H1 (cell line): ENCODE measurements at regions not wholly inside any gene's neighbourhood (a gene's known extent, or its start where the extent isn't known, plus 50 kb on each side); places are given as distances from the start of the nearest gene placed in this dataset.

Source experiments
- CTCF ChIA-PET: fragments of 300-600 bp; sonication (Branson Sonifier 250); formaldehyde crosslinking; loops from one replicate; lab custom pipeline; 2021; ENCODE audit not compliant: partially characterized antibody; lab: Charles Lee
- POLR2A ChIA-PET: fragments of 300-600 bp; sonication (Branson Sonifier 250); formaldehyde crosslinking; loops from one replicate; lab custom pipeline; 2021; ENCODE audit warnings: inconsistent platforms; ENCODE audit not compliant: partially characterized antibody; lab: Charles Lee
- DNase-seq, 2 experiments: peaks; one replicate each; pipeline versions ENCODE4 v3.0.0 to v3.0.0-alpha.2; 2010 to 2022; ENCODE audit warnings: low spot score in 2 of 2, low read depth in 1 of 2, mixed read lengths in 1 of 2
- FAIRE-seq: peaks from 2 replicates; lab custom pipeline; 2011; peaks lifted over from hg19 to GRCh38; lab: Jason Lieb, UNC
- H2AFZ ChIP-seq: 2 replicates; pipeline ENCODE4 v1.8.1; 2012; ENCODE audit warnings: low read length, inconsistent platforms
- H2AK5ac ChIP-seq: 2 replicates; pipeline ENCODE4 v1.6.1; 2013; ENCODE audit warnings: low read depth, low read length
- H2BK120ac ChIP-seq: replicated peaks from 2 replicates; pipeline ENCODE3; 2013; ENCODE audit warnings: low read depth, low read length, inconsistent platforms
- H2BK12ac ChIP-seq: 2 replicates; pipeline ENCODE4 v1.6.1; 2013; ENCODE audit warnings: low read depth, low read length
- H2BK15ac ChIP-seq: 2 replicates; pipeline ENCODE4 v1.6.1; 2013; ENCODE audit warnings: low read length
- H2BK20ac ChIP-seq: 2 replicates; pipeline ENCODE4 v1.6.1; 2013; ENCODE audit warnings: low read length
- H2BK5ac ChIP-seq: 2 replicates; pipeline ENCODE4 v1.6.1; 2013; ENCODE audit warnings: low read depth, low read length
- H3K14ac ChIP-seq: 2 replicates; pipeline ENCODE4 v1.6.1; 2013; ENCODE audit warnings: inconsistent platforms; ENCODE audit not compliant: insufficient read length
- H3K18ac ChIP-seq: 2 replicates; pipeline ENCODE4 v1.6.1; 2013; ENCODE audit warnings: low read length; ENCODE audit errors: extremely low read depth
- H3K23ac ChIP-seq: 2 replicates; pipeline ENCODE4 v1.6.1; 2013; ENCODE audit warnings: inconsistent platforms; ENCODE audit not compliant: insufficient read length
- H3K23me2 ChIP-seq: 2 replicates; pipeline ENCODE4 v1.6.1; 2013; ENCODE audit warnings: low read depth, low read length
- H3K27ac ChIP-seq: 2 replicates; pipeline ENCODE4 v1.6.1; 2011; ENCODE audit warnings: low read depth, low read length, inconsistent platforms
- H3K27me3 ChIP-seq, 4 experiments: replicated peaks in 1 of 4; 1 replicate in 1 of 4; 2 replicates in 3 of 4; pipeline versions ENCODE4 v1.6.1 to v1.8.1; 2011 to 2013; ENCODE audit warnings: low read length in 3 of 4, mild to moderate bottlenecking in 3 of 4, inconsistent platforms in 2 of 4, mixed read lengths in 2 of 4, moderate library complexity in 1 of 4; ENCODE audit not compliant: control insufficient read depth in 3 of 4, insufficient read depth in 3 of 4; ENCODE audit errors: extremely low read depth in 1 of 4
- H3K36me3 ChIP-seq, 4 experiments: 2 replicates each; pipeline versions ENCODE4 v1.6.1 to v1.8.1; 2011 to 2013; ENCODE audit warnings: mild to moderate bottlenecking in 4 of 4, low read length in 3 of 4, moderate library complexity in 2 of 4, control low read depth in 1 of 4, inconsistent platforms in 1 of 4; ENCODE audit not compliant: insufficient read depth in 4 of 4, control insufficient read depth in 2 of 4
- H3K4ac ChIP-seq: replicated peaks from 2 replicates; pipeline ENCODE3; 2013; ENCODE audit warnings: low read length, low read depth, mixed read lengths, inconsistent platforms; ENCODE audit not compliant: insufficient read length
- H3K4me1 ChIP-seq, 4 experiments: replicated peaks in 1 of 4; 1 replicate in 1 of 4; 2 replicates in 3 of 4; pipeline versions ENCODE4 v1.6.1 to v1.8.1; 2011 to 2013; ENCODE audit warnings: low read length in 3 of 4, inconsistent platforms in 2 of 4, mixed read lengths in 1 of 4; ENCODE audit not compliant: insufficient read depth in 4 of 4, control insufficient read depth in 3 of 4
- H3K4me2 ChIP-seq, 2 experiments: 2 replicates each; pipeline versions ENCODE4 v1.6.1 to v1.8.1; 2011 to 2013; ENCODE audit warnings: low read depth in 2 of 2, low read length in 2 of 2, control low read depth in 1 of 2, inconsistent platforms in 1 of 2, mild to moderate bottlenecking in 1 of 2; ENCODE audit not compliant: insufficient read depth in 1 of 2
- H3K4me3 ChIP-seq, 4 experiments: fragments of 200-600, 300-600 bp in 1 of 4; sonication (generic), shearing (Covaris generic), sonication (Bioruptor Twin) in 1 of 4; 2 replicates each; pipeline versions ENCODE4 v1.5.1 to v1.8.1; 2011 to 2016; ENCODE audit warnings: low read length in 4 of 4, low read depth in 3 of 4, control low read depth in 2 of 4, inconsistent platforms in 2 of 4, mild to moderate bottlenecking in 2 of 4, mixed read lengths in 1 of 4, moderate library complexity in 1 of 4; ENCODE audit not compliant: insufficient read depth in 2 of 4; ENCODE audit errors: extremely low read depth in 1 of 4
- H3K56ac ChIP-seq: replicated peaks from 2 replicates; pipeline ENCODE3; 2013; ENCODE audit warnings: low read depth, mild to moderate bottlenecking, mixed read lengths, low read length, inconsistent platforms; ENCODE audit not compliant: insufficient read length
- H3K79me1 ChIP-seq: 2 replicates; pipeline ENCODE4 v1.6.1; 2013; ENCODE audit warnings: low read depth, low read length, control low read depth
- H3K79me2 ChIP-seq, 2 experiments: 2 replicates each; pipeline versions ENCODE4 v1.6.1 to v1.8.1; 2012 to 2013; ENCODE audit warnings: low read length in 2 of 2, mild to moderate bottlenecking in 2 of 2, inconsistent platforms in 1 of 2; ENCODE audit not compliant: insufficient read depth in 2 of 2, control insufficient read depth in 1 of 2
- H3K9ac ChIP-seq, 4 experiments: replicated peaks in 1 of 4; 1 replicate in 1 of 4; 2 replicates in 3 of 4; pipeline versions ENCODE4 v1.6.1 to v1.8.1; 2011 to 2013; ENCODE audit warnings: low read depth in 3 of 4, low read length in 3 of 4, control low read depth in 2 of 4, mild to moderate bottlenecking in 2 of 4, moderate library complexity in 2 of 4, inconsistent platforms in 1 of 4; ENCODE audit errors: extremely low read depth in 1 of 4
- H3K9me3 ChIP-seq, 2 experiments: 2 replicates each; pipeline versions ENCODE4 v1.6.1 to v1.8.1; 2012 to 2013; ENCODE audit warnings: mild to moderate bottlenecking in 2 of 2, moderate library complexity in 2 of 2, control low read depth in 1 of 2, inconsistent platforms in 1 of 2, low read depth in 1 of 2, low read length in 1 of 2, mixed read lengths in 1 of 2; ENCODE audit not compliant: insufficient read depth in 2 of 2
- H4K20me1 ChIP-seq, 2 experiments: replicated peaks in 1 of 2; 2 replicates each; pipeline versions ENCODE3 to v1.8.1; 2011 to 2013; ENCODE audit warnings: inconsistent platforms in 2 of 2, low read length in 2 of 2, mild to moderate bottlenecking in 1 of 2; ENCODE audit not compliant: insufficient read depth in 2 of 2, control insufficient read depth in 1 of 2
- H4K5ac ChIP-seq: 2 replicates; pipeline ENCODE4 v1.6.1; 2013; ENCODE audit warnings: low read length, low read depth, mixed read lengths, inconsistent platforms; ENCODE audit not compliant: insufficient read length
- H4K8ac ChIP-seq: 2 replicates; pipeline ENCODE4 v1.8.0; 2013; ENCODE audit warnings: mild to moderate bottlenecking, moderate library complexity, low read length, inconsistent platforms; ENCODE audit not compliant: insufficient read depth; ENCODE audit errors: extremely low read depth
- H4K91ac ChIP-seq: replicated peaks from 2 replicates; pipeline ENCODE3; 2013; ENCODE audit warnings: low read length, mixed read lengths, inconsistent platforms; ENCODE audit not compliant: insufficient read length
- BCL11A ChIP-seq, 2 experiments: IDR thresholded peaks; one replicate each; pipeline ENCODE4 v1.6.1; 2011; ENCODE audit warnings: low read depth in 2 of 2, low read length in 2 of 2, mild to moderate bottlenecking in 2 of 2
- CBX8 ChIP-seq: fragments of 300-800, 300-1000 bp; sonication (generic); IDR thresholded peaks from 2 replicates; pipeline ENCODE4 v1.7.1; 2016; ENCODE audit warnings: low read depth, low read length, borderline replicate concordance
- CEBPB ChIP-seq: IDR thresholded peaks from 2 replicates; pipeline ENCODE4 v1.6.1; 2012; ENCODE audit warnings: low read depth, low read length
- KDM4A ChIP-seq: IDR thresholded peaks from one replicate; pipeline ENCODE4 v1.7.1; 2012; ENCODE audit warnings: low read depth, mild to moderate bottlenecking, moderate library complexity, low read length, inconsistent platforms; ENCODE audit not compliant: severe bottlenecking
- MAFK ChIP-seq: IDR thresholded peaks from 2 replicates; pipeline ENCODE4 v1.6.1; 2012; ENCODE audit warnings: low read depth, mild to moderate bottlenecking, improper control_type of control experiment, low read length
- POLR2AphosphoS5 ChIP-seq: IDR thresholded peaks from 2 replicates; pipeline ENCODE4 v1.6.1; 2011; ENCODE audit warnings: low read depth, low read length
- TEAD4 ChIP-seq: IDR thresholded peaks from 2 replicates; pipeline ENCODE4 v1.6.1; 2012; ENCODE audit warnings: low read depth, low read length, inconsistent platforms, mixed read lengths
- WGBS, 2 experiments: shearing (Covaris generic) in 1 of 2; methylation state at CpG; one replicate each; pipeline versions ENCODE4 v1.1.6 to v1.1.7; 2013 to 2015; ENCODE audit warnings: low lambda C conversion rate in 2 of 2, mixed read lengths in 2 of 2, inconsistent platforms in 1 of 2, low coverage in 1 of 2, missing lambda C conversion rate in 1 of 2; ENCODE audit not compliant: insufficient replicate concordance in 2 of 2, insufficient coverage in 1 of 2, insufficient read length in 1 of 2; ENCODE audit errors: extremely low coverage in 1 of 2, missing lambda C conversion rate in 1 of 2; 5-methylcytosine and 5-hydroxymethylcytosine counted together

DNA sequence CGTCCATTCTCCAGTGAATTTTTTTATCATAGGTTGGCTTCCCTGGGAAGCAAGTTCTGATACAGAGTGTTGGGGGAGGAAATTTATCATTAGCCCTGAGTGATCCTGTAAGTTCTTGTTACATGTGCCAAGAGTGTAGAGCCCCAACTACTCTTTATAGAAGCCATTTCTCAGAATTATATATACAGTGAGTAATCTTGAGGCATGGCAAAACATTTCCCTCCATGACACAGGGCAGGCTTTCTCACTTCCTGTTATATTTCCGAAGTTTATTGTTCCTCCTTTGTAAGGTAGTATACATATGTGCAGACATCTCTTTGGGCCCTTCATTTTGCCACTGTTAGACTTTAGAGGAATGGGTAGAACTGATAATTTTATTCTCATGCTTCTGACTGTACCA lies 484.7 kb upstream of the NRXN1 start:
- CTCF ChIA-PET, result no interaction called here
- no peak overlapping the region for H4K5ac ChIP-seq
- 91% methylated on average over 2 of the region's 2 CpGs; no CpG with 5 or more reads in 1 of the 2 experiments for whole genome bisulfite sequencing, 2 experiments

More for the DNA sequence above, 484.7 kb upstream of the NRXN1 start:
- Histone ChIP-seq H3K9me3 (no peaks in the 10 kb centered on the region), H3K4ac (no peak overlapping the region), H4K8ac (no peak overlapping the region), H2BK5ac (no peak overlapping the region), H3K4me2 (no peak overlapping the region), H2BK12ac (no peak overlapping the region), H3K79me2 (no peaks in the 10 kb centered on the region), H3K23ac (no peak overlapping the region), H3K27me3 (no peaks in the 10 kb centered on the region), H3K56ac (no peak overlapping the region), H4K91ac (no peak overlapping the region), H3K23me2 (no peaks in the 10 kb centered on the region), H3K14ac (no peak overlapping the region), H3K9ac (no peak overlapping the region), H3K18ac (no peak overlapping the region), H2BK20ac (no peak overlapping the region), H3K79me1 (no peaks in the 10 kb centered on the region), H2BK120ac (no peak overlapping the region), H2AK5ac (no peak overlapping the region), H3K4me3 (no peak overlapping the region), H3K36me3 (no peaks in the 10 kb centered on the region), H2AFZ (no peak overlapping the region), H4K20me1 (no peaks in the 10 kb centered on the region), H3K4me1 (no peaks in the 10 kb centered on the region)
- FAIRE-seq, result no peak
- DNase-seq, result no peak
- TF ChIP-seq CBX8 (no peak), MAFK (no peak), TEAD4 (no peak), BCL11A (IDR thresholded peaks at IDR 0.05; ENCODE audit: low read depth in 2 of 2, low read length in 2 of 2) (no peak), KDM4A (no peak), POLR2AphosphoS5 (no peak), CEBPB (no peak)
- TF ChIP-seq, all 59 proteins: peak for 0
- POLR2A ChIA-PET, result no interaction called here
- Histone ChIP-seq H3K27ac (no peak overlapping the region), H2BK15ac (no peak overlapping the region)
